Effector memory CD4-positive, alpha-beta T cell (primary cell): ENCODE measurements at regions not wholly inside any gene's neighbourhood (a gene's known extent, or its start where the extent isn't known, plus 50 kb on each side); places are given as distances from the start of the nearest gene placed in this dataset.

Experiments
- DNase-seq, 3 donors: peaks; one replicate each; pipeline ENCODE4 v3.0.0-alpha.2; 2020
- H3K27ac ChIP-seq: 2 replicates; pipeline ENCODE4 v1.7.0; 2013; ENCODE audit warnings: mild to moderate bottlenecking, low read length, moderate library complexity; ENCODE audit not compliant: insufficient read depth, poor library complexity, severe bottlenecking
- H3K27me3 ChIP-seq: replicated peaks from 2 replicates; pipeline ENCODE4 v1.7.0; 2013; ENCODE audit warnings: mild to moderate bottlenecking, low read length; ENCODE audit not compliant: insufficient read depth, control insufficient read depth, poor library complexity, severe bottlenecking
- H3K36me3 ChIP-seq: 2 replicates; pipeline ENCODE4 v1.7.0; 2013; ENCODE audit warnings: mild to moderate bottlenecking, low read length, moderate library complexity; ENCODE audit not compliant: control insufficient read depth, insufficient read depth
- H3K4me1 ChIP-seq: 2 replicates; pipeline ENCODE4 v1.7.0; 2013; ENCODE audit warnings: low read length, mild to moderate bottlenecking; ENCODE audit not compliant: control insufficient read depth, insufficient read depth, poor library complexity, severe bottlenecking
- H3K4me3 ChIP-seq: 2 replicates; pipeline ENCODE4 v1.7.0; 2013; ENCODE audit warnings: low read length, low read depth, mild to moderate bottlenecking; ENCODE audit not compliant: insufficient read depth, poor library complexity, severe bottlenecking
- H3K9me3 ChIP-seq: 2 replicates; pipeline ENCODE4 v1.7.0; 2013; ENCODE audit warnings: mild to moderate bottlenecking, low read length, moderate library complexity; ENCODE audit not compliant: control insufficient read depth

GRCh38 chr14:97771340-97772045, 974.3 kb downstream of the VRK1 start:
- H3K9me3 ChIP-seq: no peaks in the 10 kb centered on the region
- no peaks in the 10 kb centered on the region for H3K4me1 ChIP-seq
- H3K27ac ChIP-seq: no peak overlapping the region
- no peak for DNase-seq
- H3K27me3 ChIP-seq: no peaks in the 10 kb centered on the region
- no peaks in the 10 kb centered on the region for H3K36me3 ChIP-seq
- H3K4me3 ChIP-seq: no peak overlapping the region

GRCh38 chr14:97773598-97773997, 976.4 kb downstream of the VRK1 start:
- H3K4me3 ChIP-seq: no peak overlapping the region

GRCh38 chr14:97776890-97777558, 979.8 kb downstream of the VRK1 start:
- H3K27me3 ChIP-seq: no peaks in the 10 kb centered on the region
- DNase-seq: no peak
- H3K9me3 ChIP-seq: no peaks in the 10 kb centered on the region
- H3K36me3 ChIP-seq: no peaks in the 10 kb centered on the region
- H3K4me1 ChIP-seq: peaks cover 7% of the 10 kb centered on the region
- H3K27ac ChIP-seq: no peak overlapping the region
- no peak overlapping the region for H3K4me3 ChIP-seq

More at GRCh38 chr14:97773598-97773997, 976.4 kb downstream of the VRK1 start:
- Histone ChIP-seq H3K4me1 (peaks cover 7% of the 10 kb centered on the region), H3K9me3 (no peaks in the 10 kb centered on the region), H3K27me3 (no peaks in the 10 kb centered on the region), H3K36me3 (no peaks in the 10 kb centered on the region), H3K27ac (no peak overlapping the region)
- no peak for DNase-seq

- H3K4me1 ChIP-seq: peaks cover 7% of the 10 kb centered on the region
- no peaks in the 10 kb centered on the region for H3K36me3 ChIP-seq
- no peaks in the 10 kb centered on the region for H3K9me3 ChIP-seq
- H3K4me3 ChIP-seq: no peak overlapping the region
- DNase-seq: no peak
- H3K27me3 ChIP-seq: no peaks in the 10 kb centered on the region
- no peak overlapping the region for H3K27ac ChIP-seq
These were observed 980.6 kb downstream of the VRK1 start for GRCh38 chr14:97777622-97778355.

- Histone ChIP-seq H3K9me3 (no peaks in the 10 kb centered on the region), H3K27ac (no peak overlapping the region), H3K4me1 (peaks cover 7% of the 10 kb centered on the region), H3K36me3 (no peaks in the 10 kb centered on the region), H3K4me3 (no peak overlapping the region), H3K27me3 (no peaks in the 10 kb centered on the region)
- DNase-seq: no peak
These were observed 982.0 kb downstream of the VRK1 start for GRCh38 chr14:97779140-97779539.

GRCh38 chr14:97780804-97781203, 983.6 kb downstream of the VRK1 start:
- Histone ChIP-seq H3K27me3 (no peaks in the 10 kb centered on the region), H3K27ac (no peak overlapping the region), H3K36me3 (no peaks in the 10 kb centered on the region), H3K4me3 (no peak overlapping the region), H3K9me3 (no peaks in the 10 kb centered on the region), H3K4me1 (peaks cover 9% of the 10 kb centered on the region)
- DNase-seq: no peak

- no peaks in the 10 kb centered on the region for H3K36me3 ChIP-seq
- H3K4me3 ChIP-seq: no peak overlapping the region
- H3K27ac ChIP-seq: no peak overlapping the region
- H3K4me1 ChIP-seq: peaks cover 8% of the 10 kb centered on the region
- no peak for DNase-seq
- H3K27me3 ChIP-seq: no peaks in the 10 kb centered on the region
- no peaks in the 10 kb centered on the region for H3K9me3 ChIP-seq
These were observed 984.8 kb downstream of the VRK1 start for GRCh38 chr14:97781961-97782360.

- H3K36me3 ChIP-seq: no peaks in the 10 kb centered on the region
- H3K4me3 ChIP-seq: no peak overlapping the region
- H3K4me1 ChIP-seq: peaks cover 3% of the 10 kb centered on the region
- no peaks in the 10 kb centered on the region for H3K9me3 ChIP-seq
- H3K27me3 ChIP-seq: no peaks in the 10 kb centered on the region
- H3K27ac ChIP-seq: no peak overlapping the region
- DNase-seq: no peak
These were observed 985.8 kb downstream of the VRK1 start for GRCh38 chr14:97782871-97783414.

GRCh38 chr14:97785495-97785894, 988.3 kb downstream of the VRK1 start:
- H3K4me1 ChIP-seq: peaks cover 3% of the 10 kb centered on the region
- no peaks in the 10 kb centered on the region for H3K27me3 ChIP-seq
- DNase-seq: no peak
- H3K4me3 ChIP-seq: no peak overlapping the region
- H3K27ac ChIP-seq: no peak overlapping the region
- H3K9me3 ChIP-seq: no peaks in the 10 kb centered on the region
- H3K36me3 ChIP-seq: no peaks in the 10 kb centered on the region

GRCh38 chr14:97788364-97788763, 991.2 kb downstream of the VRK1 start:
- H3K9me3 ChIP-seq: no peaks in the 10 kb centered on the region
- H3K4me3 ChIP-seq: no peak overlapping the region
- no peaks in the 10 kb centered on the region for H3K27me3 ChIP-seq
- no peak overlapping the region for H3K27ac ChIP-seq
- peaks cover 3% of the 10 kb centered on the region for H3K4me1 ChIP-seq
- no peak for DNase-seq
- H3K36me3 ChIP-seq: no peaks in the 10 kb centered on the region
